Muscle of leg (tissue), 3 donors: ENCODE measurements at regions not wholly inside any gene's neighbourhood (a gene's known extent, or its start where the extent isn't known, plus 50 kb on each side); places are given as distances from the start of the nearest gene placed in this dataset.
"Not testable (repeated sequence)": the region's sequence is repeated elsewhere in the genome, so short reads cannot be mapped to it uniquely, and the experiment has no call there.

Experiments used
- DNase-seq: peaks from one replicate; pipeline ENCODE4 v3.0.0; 2013
- H3K27ac ChIP-seq: one replicate; pipeline ENCODE4 v1.5.1; 2013; ENCODE audit warnings: mild to moderate bottlenecking, low read length, control low read depth
- H3K27me3 ChIP-seq: one replicate; pipeline ENCODE4 v1.6.1; 2013; ENCODE audit warnings: low read length; ENCODE audit not compliant: control insufficient read depth, insufficient read depth
- H3K36me3 ChIP-seq: one replicate; pipeline ENCODE4 v1.6.1; 2013; ENCODE audit warnings: low read length; ENCODE audit not compliant: control insufficient read depth, insufficient read depth
- H3K4me1 ChIP-seq: one replicate; pipeline ENCODE4 v1.6.1; 2013; ENCODE audit warnings: low read length; ENCODE audit not compliant: control insufficient read depth, insufficient read depth
- H3K4me3 ChIP-seq: one replicate; pipeline ENCODE4 v1.5.1; 2013; ENCODE audit warnings: low read length, control low read depth
- H3K9me3 ChIP-seq: replicated peaks from 2 replicates; pipeline ENCODE4 v1.6.1; 2013; ENCODE audit warnings: low read depth, low read length; ENCODE audit not compliant: control insufficient read depth
- WGBS: methylation state at CpG from one replicate; pipeline ENCODE4 v1.1.5; 2013; ENCODE audit warnings: missing lambda C conversion rate; ENCODE audit not compliant: insufficient coverage; 5-methylcytosine and 5-hydroxymethylcytosine counted together

DNA sequence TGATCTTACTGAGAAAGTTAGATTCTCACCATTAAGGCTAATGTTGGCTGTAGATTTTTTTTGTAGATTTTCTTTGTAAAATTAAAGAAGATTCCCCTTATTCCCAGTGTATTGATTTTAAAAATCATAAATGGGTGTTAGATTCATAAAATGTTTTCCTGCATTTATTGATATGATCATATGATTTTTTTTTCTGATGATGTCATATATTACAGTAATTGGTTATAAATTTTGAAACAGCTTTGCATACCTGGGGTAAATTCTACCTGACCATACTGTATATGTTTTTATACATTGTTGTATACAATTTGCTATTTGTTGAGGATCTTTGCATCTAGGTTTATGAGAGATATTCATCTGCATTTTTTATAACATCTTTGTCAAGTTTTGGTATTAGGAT lies 880.3 kb upstream of the GRIA3 start:
- Histone ChIP-seq H3K9me3 (no peaks in the 10 kb centered on the region), H3K27ac (no peak overlapping the region), H3K36me3 (no peaks in the 10 kb centered on the region), H3K4me3 (no peak overlapping the region), H3K27me3 (no peaks in the 10 kb centered on the region), H3K4me1 (no peaks in the 10 kb centered on the region)
- no peak for DNase-seq

DNA sequence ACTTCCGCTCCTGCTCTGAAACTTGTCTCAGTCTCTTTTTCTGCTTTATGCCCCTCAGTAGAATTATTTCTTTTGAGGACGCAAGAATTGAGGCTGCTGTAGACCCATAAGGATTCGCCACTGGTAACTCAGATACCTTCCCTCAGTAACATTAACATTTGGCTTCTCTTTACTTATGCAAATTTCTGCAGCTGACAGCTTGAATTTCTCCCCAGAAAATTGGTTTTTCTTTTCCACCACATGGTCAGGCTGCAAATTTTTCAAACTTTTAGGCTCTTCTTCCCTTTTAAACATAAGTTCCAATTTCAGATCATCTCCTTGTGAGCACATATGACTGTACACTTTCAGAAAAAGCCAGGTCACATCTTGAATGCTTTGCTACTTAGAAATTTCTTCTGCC lies 839.3 kb upstream of the GRIA3 start:
- H3K27me3 ChIP-seq, result no peaks in the 10 kb centered on the region
- H3K27ac ChIP-seq, result no peak overlapping the region
- no peak for DNase-seq
- H3K36me3 ChIP-seq, result no peaks in the 10 kb centered on the region
- WGBS, result 67% methylated on average over 2 of the region's 3 CpGs
- no peak overlapping the region for H3K4me3 ChIP-seq
- peaks cover 4% of the 10 kb centered on the region for H3K9me3 ChIP-seq
- H3K4me1 ChIP-seq, result no peaks in the 10 kb centered on the region

DNA sequence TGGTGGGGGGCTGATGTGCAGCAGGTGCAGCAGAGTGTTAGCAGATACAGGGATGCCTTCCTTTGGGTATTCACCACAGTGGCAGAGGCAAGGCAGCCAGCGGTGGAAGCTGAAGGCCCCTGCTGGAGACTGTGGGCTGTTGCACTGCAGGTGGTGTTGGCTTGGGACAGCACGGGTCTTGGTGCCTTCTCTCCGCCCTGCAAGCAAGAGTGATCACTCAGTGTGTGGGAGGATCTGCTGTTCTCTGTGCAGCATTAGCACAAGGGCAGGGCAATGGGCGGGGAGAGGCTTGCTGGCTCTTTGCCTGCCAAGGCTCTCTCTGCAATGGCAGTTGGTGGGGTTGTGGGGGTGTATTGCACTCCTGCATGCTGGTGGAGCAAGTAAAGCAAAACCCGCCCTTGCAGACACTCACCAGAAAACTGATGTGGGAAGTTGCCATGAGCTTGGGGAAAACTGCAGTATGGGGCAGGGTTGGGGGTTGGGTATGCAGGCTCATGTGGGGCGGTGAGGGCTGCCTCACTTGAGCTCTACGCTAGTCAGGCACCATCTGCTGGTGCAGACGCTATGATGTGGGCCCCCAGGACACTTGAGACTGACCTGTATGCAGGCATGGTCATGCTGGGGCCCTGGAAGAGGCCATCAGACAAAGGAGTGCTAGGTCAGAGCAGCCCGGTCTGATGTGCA lies 820.8 kb upstream of the GRIA3 start:
- DNase-seq, result no peak
- WGBS, result 62% methylated on average over 8 of the region's 9 CpGs
- Histone ChIP-seq H3K9me3 (no peaks in the 10 kb centered on the region), H3K36me3 (no peaks in the 10 kb centered on the region), H3K4me1 (no peaks in the 10 kb centered on the region), H3K27me3 (no peaks in the 10 kb centered on the region), H3K27ac (no peak overlapping the region), H3K4me3 (no peak overlapping the region)

- H3K4me1 ChIP-seq, H3K27me3 ChIP-seq, H3K36me3 ChIP-seq, H3K9me3 ChIP-seq, H3K27ac ChIP-seq, H3K4me3 ChIP-seq, DNase-seq: not testable (repeated sequence)
- 97% methylated on average over 4 of the region's 13 CpGs for WGBS
These were observed 808.5 kb upstream of the GRIA3 start for GRCh38 chrX:122375533-122375932.

- Histone ChIP-seq H3K4me3 (no peak overlapping the region), H3K4me1 (no peaks in the 10 kb centered on the region), H3K9me3 (peaks cover 5% of the 10 kb centered on the region), H3K27me3 (no peaks in the 10 kb centered on the region), H3K36me3 (no peaks in the 10 kb centered on the region), H3K27ac (no peak overlapping the region)
- WGBS, result 90% methylated on average over 13 of the region's 19 CpGs
- no peak for DNase-seq
These were observed 795.1 kb upstream of the GRIA3 start for GRCh38 chrX:122389005-122389404.

DNA sequence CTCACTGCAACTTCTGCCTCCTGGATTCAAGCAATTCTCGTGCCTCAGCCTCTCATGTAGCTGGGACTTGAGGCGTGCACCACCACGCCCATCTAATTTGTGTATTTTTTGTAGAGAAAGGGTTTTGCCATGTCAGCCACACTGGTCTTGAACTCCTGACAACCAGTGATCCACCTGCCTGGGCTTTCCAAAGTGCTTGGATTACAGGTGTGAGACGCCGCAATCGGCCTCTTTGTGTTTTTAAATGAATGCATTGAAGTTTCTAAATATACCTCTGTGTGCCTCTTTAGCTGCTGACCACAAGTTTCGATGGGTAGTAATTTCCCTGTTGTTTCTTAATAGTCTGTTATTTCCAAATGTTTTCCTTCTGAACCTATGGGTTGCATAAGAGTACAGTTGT lies 765.3 kb upstream of the GRIA3 start:
- no CpG with 5 or more reads among the region's 7 CpGs for WGBS
- Histone ChIP-seq H3K36me3 (no peaks in the 10 kb centered on the region), H3K27me3 (no peaks in the 10 kb centered on the region), H3K27ac (no peak overlapping the region), H3K4me3 (no peak overlapping the region), H3K9me3 (no peaks in the 10 kb centered on the region), H3K4me1 (no peaks in the 10 kb centered on the region)
- DNase-seq, result no peak

DNA sequence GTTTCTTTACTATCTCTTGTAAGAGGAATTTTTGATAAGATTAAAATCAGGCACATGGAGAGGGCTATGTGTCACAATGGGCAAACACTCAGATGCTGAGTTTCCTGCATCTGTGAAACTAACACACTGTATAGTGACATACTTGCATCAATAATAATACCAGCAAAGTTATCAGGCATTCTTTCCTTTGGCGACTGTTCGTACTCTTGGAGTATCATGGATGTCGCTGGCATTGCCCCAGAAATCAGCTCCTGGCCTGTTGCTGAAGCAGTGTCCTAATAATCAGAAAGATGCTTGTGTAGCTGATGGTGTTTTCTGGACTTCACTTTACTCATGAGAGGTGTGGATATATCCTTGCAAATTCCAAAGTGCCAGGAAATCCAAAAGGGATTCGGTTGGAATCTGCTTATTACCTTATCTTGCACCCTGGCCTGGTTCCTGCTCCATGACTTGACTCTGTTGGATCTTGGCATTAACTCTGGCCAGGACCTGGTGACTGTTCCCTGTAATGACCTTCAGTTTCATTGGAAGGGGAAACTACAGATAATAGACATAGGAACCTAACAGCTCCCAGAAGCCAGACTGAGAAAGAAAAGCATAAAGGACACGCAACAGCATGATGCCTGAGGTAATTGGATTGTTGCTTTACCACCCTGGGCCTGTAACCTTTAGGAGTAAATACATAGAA lies 762.5 kb upstream of the GRIA3 start:
- Histone ChIP-seq H3K27ac (no peak overlapping the region), H3K36me3 (no peaks in the 10 kb centered on the region), H3K27me3 (no peaks in the 10 kb centered on the region), H3K4me1 (no peaks in the 10 kb centered on the region), H3K9me3 (no peaks in the 10 kb centered on the region), H3K4me3 (no peak overlapping the region)
- no peak for DNase-seq
- WGBS, result 67% methylated on average over 2 of the region's 5 CpGs

DNA sequence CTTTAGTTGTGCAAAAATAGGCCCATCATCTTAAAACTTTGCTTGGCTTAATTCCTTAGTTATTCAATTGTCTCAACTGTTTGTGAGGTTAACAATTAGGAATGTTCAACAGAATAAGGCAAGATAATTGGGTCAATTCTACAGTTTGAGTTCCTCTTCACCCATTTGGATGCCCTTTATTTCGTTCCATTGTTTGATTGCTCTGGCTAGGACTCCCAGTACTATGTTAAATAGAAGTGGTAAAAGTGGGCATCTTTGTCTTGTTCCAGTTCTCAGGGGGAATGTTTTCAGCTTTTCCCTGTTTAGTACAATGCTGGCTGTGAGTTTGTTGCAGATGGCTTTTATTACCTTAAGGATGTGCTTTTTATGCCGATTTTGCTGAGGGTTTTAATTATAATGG lies 761.5 kb upstream of the GRIA3 start:
- no peak for DNase-seq
- Histone ChIP-seq H3K27me3 (no peaks in the 10 kb centered on the region), H3K4me3 (no peak overlapping the region), H3K36me3 (no peaks in the 10 kb centered on the region), H3K9me3 (no peaks in the 10 kb centered on the region), H3K4me1 (no peaks in the 10 kb centered on the region), H3K27ac (no peak overlapping the region)
- no CpG with 5 or more reads among the region's 2 CpGs for WGBS

GRCh38 chrX:122434942-122435341 lies 749.1 kb upstream of the GRIA3 start:
- Histone ChIP-seq H3K27me3 (no peaks in the 10 kb centered on the region), H3K9me3 (no peaks in the 10 kb centered on the region), H3K4me3 (no peak overlapping the region), H3K27ac (no peak overlapping the region), H3K4me1 (no peaks in the 10 kb centered on the region), H3K36me3 (no peaks in the 10 kb centered on the region)
- no peak for DNase-seq
- no CpG with 5 or more reads among the region's 2 CpGs for WGBS

DNA sequence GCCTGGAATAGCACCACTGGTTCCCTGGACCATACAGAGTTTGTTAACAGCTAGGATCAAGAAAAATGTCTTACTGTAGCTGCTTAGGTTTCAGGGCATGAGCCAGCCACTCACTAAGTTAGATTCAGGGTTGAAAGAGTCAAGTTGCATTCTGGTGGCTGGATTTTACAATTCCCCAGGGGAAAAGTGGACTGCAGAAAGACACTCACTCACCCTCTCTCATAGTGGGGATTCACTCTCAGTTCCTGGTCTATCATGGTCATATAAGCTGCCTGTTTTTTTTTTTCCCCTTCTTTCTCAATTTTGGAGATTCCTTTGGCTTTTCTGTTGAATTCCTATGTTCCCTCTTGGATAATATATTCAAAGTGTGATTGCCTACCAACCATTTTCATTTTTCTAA lies 744.2 kb upstream of the GRIA3 start:
- peaks cover 3% of the 10 kb centered on the region for H3K9me3 ChIP-seq
- H3K4me1 ChIP-seq, result no peaks in the 10 kb centered on the region
- no peak overlapping the region for H3K4me3 ChIP-seq
- no peak for DNase-seq
- H3K36me3 ChIP-seq, result no peaks in the 10 kb centered on the region
- no peaks in the 10 kb centered on the region for H3K27me3 ChIP-seq
- H3K27ac ChIP-seq, result no peak overlapping the region

- H3K36me3 ChIP-seq, result no peaks in the 10 kb centered on the region
- no peak overlapping the region for H3K4me3 ChIP-seq
- H3K4me1 ChIP-seq, result peaks cover 2% of the 10 kb centered on the region
- no peak for DNase-seq
- no peak overlapping the region for H3K27ac ChIP-seq
- H3K9me3 ChIP-seq, result peaks cover 3% of the 10 kb centered on the region
- no peaks in the 10 kb centered on the region for H3K27me3 ChIP-seq
These were observed 743.2 kb upstream of the GRIA3 start for GRCh38 chrX:122440832-122441231.
